ENCODE measurements at regions not wholly inside any gene's neighbourhood (a gene's known extent, or its start where the extent isn't known, plus 50 kb on each side); places are given as distances from the start of the nearest gene placed in this dataset.

GRCh38 chr21:16476056-16476825 is 746.5 kb downstream of the USP25 start:
- no peak overlapping the region for H3K27ac Mint-ChIP-seq (ENCODE audit: unreplicated experiment)
- no peak overlapping the region for H3K4me3 Mint-ChIP-seq (ENCODE audit: unreplicated experiment)
- no peaks in the 10 kb centered on the region for H3K4me1 Mint-ChIP-seq (ENCODE audit: low read depth, unreplicated experiment)
- no peaks in the 10 kb centered on the region for H3K27me3 Mint-ChIP-seq (ENCODE audit: unreplicated experiment)
- TF ChIP-seq CTCF (IDR thresholded peaks at IDR 0.05; ENCODE audit: partially characterized antibody, unreplicated experiment), result no peak
- H3K36me3 Mint-ChIP-seq (ENCODE audit: unreplicated experiment), result no peaks in the 10 kb centered on the region
- H3K9me3 Mint-ChIP-seq (ENCODE audit: unreplicated experiment), result no peaks in the 10 kb centered on the region
- no peak for DNase-seq

- Mint-ChIP-seq H3K4me3 (ENCODE audit: unreplicated experiment) (no peak overlapping the region), H3K27me3 (ENCODE audit: unreplicated experiment) (peaks cover 2% of the 10 kb centered on the region), H3K36me3 (ENCODE audit: unreplicated experiment) (no peaks in the 10 kb centered on the region), H3K4me1 (ENCODE audit: low read depth, unreplicated experiment) (no peaks in the 10 kb centered on the region), H3K9me3 (ENCODE audit: unreplicated experiment) (no peaks in the 10 kb centered on the region), H3K27ac (ENCODE audit: unreplicated experiment) (no peak overlapping the region)
- TF ChIP-seq CTCF (IDR thresholded peaks at IDR 0.05; ENCODE audit: partially characterized antibody, unreplicated experiment), result no peak
- no peak for DNase-seq
Observed at GRCh38 chr21:16488042-16488441, 758.3 kb downstream of the USP25 start.

- H3K27me3 Mint-ChIP-seq (ENCODE audit: unreplicated experiment), result no peaks in the 10 kb centered on the region
Observed at GRCh38 chr21:16492356-16492755, 762.6 kb downstream of the USP25 start.

GRCh38 chr21:16492892-16493291 is 763.1 kb downstream of the USP25 start:
- no peak for TF ChIP-seq CTCF (IDR thresholded peaks at IDR 0.05; ENCODE audit: partially characterized antibody, unreplicated experiment)
- no peaks in the 10 kb centered on the region for H3K27me3 Mint-ChIP-seq (ENCODE audit: unreplicated experiment)
- DNase-seq, result no peak
- H3K27ac Mint-ChIP-seq (ENCODE audit: unreplicated experiment), result no peak overlapping the region
- H3K4me3 Mint-ChIP-seq (ENCODE audit: unreplicated experiment), result no peak overlapping the region
- H3K9me3 Mint-ChIP-seq (ENCODE audit: unreplicated experiment), result no peaks in the 10 kb centered on the region
- no peaks in the 10 kb centered on the region for H3K36me3 Mint-ChIP-seq (ENCODE audit: unreplicated experiment)
- no peaks in the 10 kb centered on the region for H3K4me1 Mint-ChIP-seq (ENCODE audit: low read depth, unreplicated experiment)

More at GRCh38 chr21:16492356-16492755, 762.6 kb downstream of the USP25 start:
- Mint-ChIP-seq H3K9me3 (ENCODE audit: unreplicated experiment) (no peaks in the 10 kb centered on the region), H3K4me3 (ENCODE audit: unreplicated experiment) (no peak overlapping the region), H3K36me3 (ENCODE audit: unreplicated experiment) (no peaks in the 10 kb centered on the region), H3K27ac (ENCODE audit: unreplicated experiment) (no peak overlapping the region), H3K4me1 (ENCODE audit: low read depth, unreplicated experiment) (no peaks in the 10 kb centered on the region)
- TF ChIP-seq CTCF (IDR thresholded peaks at IDR 0.05; ENCODE audit: partially characterized antibody, unreplicated experiment), result no peak
- no peak for DNase-seq

GRCh38 chr21:16496609-16497008 is 766.8 kb downstream of the USP25 start:
- Mint-ChIP-seq H3K4me1 (ENCODE audit: low read depth, unreplicated experiment) (no peaks in the 10 kb centered on the region), H3K36me3 (ENCODE audit: unreplicated experiment) (no peaks in the 10 kb centered on the region), H3K27me3 (ENCODE audit: unreplicated experiment) (no peaks in the 10 kb centered on the region), H3K27ac (ENCODE audit: unreplicated experiment) (no peak overlapping the region), H3K4me3 (ENCODE audit: unreplicated experiment) (no peak overlapping the region), H3K9me3 (ENCODE audit: unreplicated experiment) (no peaks in the 10 kb centered on the region)
- TF ChIP-seq CTCF (IDR thresholded peaks at IDR 0.05; ENCODE audit: partially characterized antibody, unreplicated experiment), result no peak
- no peak for DNase-seq

All from glutamatergic neuron (in vitro differentiated cells).